ENCODE measurements at regions not wholly inside any gene's neighbourhood (a gene's known extent, or its start where the extent isn't known, plus 50 kb on each side); places are given as distances from the start of the nearest gene placed in this dataset.
"Not testable (repeated sequence)": the region's sequence is repeated elsewhere in the genome, so short reads cannot be mapped to it uniquely, and the experiment has no call there.

- DNase-seq: peak; percentile 86
Measured at GRCh38 chr10:109259293-109259692, 664.0 kb downstream of the XPNPEP1 start.

GRCh38 chr10:109253306-109253705 lies 670.0 kb downstream of the XPNPEP1 start:
- no peak for DNase-seq

- DNase-seq: no peak
Measured at GRCh38 chr10:109250152-109250551, 673.2 kb downstream of the XPNPEP1 start.

- no peak for DNase-seq
Measured at GRCh38 chr10:109247814-109248213, 675.5 kb downstream of the XPNPEP1 start.

- no peak for DNase-seq
Measured at GRCh38 chr10:109245821-109246220, 677.5 kb downstream of the XPNPEP1 start.

- no peak for DNase-seq
Measured at GRCh38 chr10:109239371-109239770, 683.9 kb downstream of the XPNPEP1 start.

- no peak for DNase-seq
Measured at GRCh38 chr10:109237682-109238081, 685.6 kb downstream of the XPNPEP1 start.

- DNase-seq: no peak
Measured at GRCh38 chr10:109237050-109237449, 686.3 kb downstream of the XPNPEP1 start.

- DNase-seq: not testable (repeated sequence)
Measured at GRCh38 chr10:109223533-109223932, 699.8 kb downstream of the XPNPEP1 start.

GRCh38 chr10:109219935-109220605 lies 703.2 kb downstream of the XPNPEP1 start:
- DNase-seq: no peak

- DNase-seq: no peak
Measured at GRCh38 chr10:109218207-109218606, 705.1 kb downstream of the XPNPEP1 start.

- DNase-seq: no peak
Measured at GRCh38 chr10:109215291-109216075, 707.8 kb downstream of the XPNPEP1 start.

GRCh38 chr10:109214891-109215290 lies 708.4 kb downstream of the XPNPEP1 start:
- DNase-seq: not testable (repeated sequence)

GRCh38 chr10:109207361-109207760 lies 716.0 kb downstream of the XPNPEP1 start:
- DNase-seq: no peak

- peak; percentile 92 for DNase-seq
Measured at GRCh38 chr10:109205929-109206585, 717.3 kb downstream of the XPNPEP1 start.

- DNase-seq: no peak
Measured at GRCh38 chr10:109203646-109204353, 719.5 kb downstream of the XPNPEP1 start.

GRCh38 chr10:109202111-109202510 lies 721.2 kb downstream of the XPNPEP1 start:
- DNase-seq: no peak

GRCh38 chr10:109200646-109201045 lies 722.7 kb downstream of the XPNPEP1 start:
- DNase-seq: no peak

- no peak for DNase-seq
Measured at GRCh38 chr10:109191823-109192222, 731.5 kb downstream of the XPNPEP1 start.

GRCh38 chr10:109191341-109191740 lies 732.0 kb downstream of the XPNPEP1 start:
- no peak for DNase-seq

- DNase-seq: peak; percentile 88
Measured at GRCh38 chr10:109187677-109188076, 735.6 kb downstream of the XPNPEP1 start.

- peak; percentile 68 for DNase-seq
Measured at GRCh38 chr10:109183366-109183765, 739.9 kb downstream of the XPNPEP1 start.

- DNase-seq: no peak
Measured at GRCh38 chr10:109178591-109178990, 744.7 kb downstream of the XPNPEP1 start.
